Sigmoid colon (tissue), 6 donors: ENCODE measurements at regions not wholly inside any gene's neighbourhood (a gene's known extent, or its start where the extent isn't known, plus 50 kb on each side); places are given as distances from the start of the nearest gene placed in this dataset.
A peak's percentile ranks its signal among the peaks of the same experiment; 100 is the strongest.

Experiments used
- DNase-seq: peaks from one replicate; pipeline ENCODE4 v3.0.0-alpha.2; 2019
- H3K27ac ChIP-seq, 4 donors: fragments of 200-600 bp; sonication (generic); one replicate each; pipeline ENCODE4 v1.5.1; 2016 to 2019; ENCODE audit warnings: mild to moderate bottlenecking in 1 of 4
- H3K27me3 ChIP-seq, 3 donors: fragments of 200-600 bp; sonication (generic); one replicate each; pipeline ENCODE4 v1.5.1; 2019; ENCODE audit warnings: mild to moderate bottlenecking in 1 of 3
- H3K36me3 ChIP-seq, 4 donors: fragments of 200-600 bp; sonication (generic); one replicate each; pipeline ENCODE4 v1.5.1; 2016 to 2019
- H3K4me1 ChIP-seq, 4 donors: fragments of 200-600 bp; sonication (generic); one replicate each; pipeline ENCODE4 v1.5.1; 2017 to 2019
- H3K4me3 ChIP-seq, 4 donors: fragments of 200-600 bp; sonication (generic); one replicate each; pipeline ENCODE4 v1.5.1; 2017 to 2019; ENCODE audit warnings: mild to moderate bottlenecking in 2 of 4, moderate library complexity in 1 of 4
- H3K9me3 ChIP-seq, 4 donors: fragments of 200-600 bp in 3 of 4; sonication (generic) in 3 of 4; one replicate each; pipeline versions ENCODE4 v1.5.1 to v1.6.1; 2013 to 2019
- CTCF ChIP-seq, 4 experiments: fragments of 450-650 bp in 3 of 4; fragments of 200-600 bp in 1 of 4; IDR thresholded peaks; one replicate each; pipeline ENCODE4 v1.5.1; 2016 to 2019; ENCODE audit warnings: antibody characterized with exemption in 4 of 4, mild to moderate bottlenecking in 3 of 4, moderate library complexity in 2 of 4
- EP300 ChIP-seq, 4 donors: sonication (generic); formaldehyde crosslinking; IDR thresholded peaks; one replicate each; pipeline ENCODE4 v1.6.1; 2017; ENCODE audit warnings: antibody characterized with exemption in 4 of 4
- POLR2A ChIP-seq, 2 donors: fragments of 450-650 bp; IDR thresholded peaks; one replicate each; pipeline ENCODE4 v1.6.1; 2016; ENCODE audit warnings: antibody characterized with exemption in 2 of 2, mild to moderate bottlenecking in 2 of 2, moderate library complexity in 2 of 2
- POLR2AphosphoS5 ChIP-seq, 4 donors: sonication (generic); formaldehyde crosslinking; IDR thresholded peaks; one replicate each; pipeline ENCODE4 v1.6.1; 2017; ENCODE audit warnings: antibody characterized with exemption in 4 of 4
- WGBS, 2 donors: extraction: QIAGEN DNeasy Blood & Tissue Kit; methylation state at CpG; one replicate each; pipeline ENCODE4 v1.1.7; 2013; 5-methylcytosine and 5-hydroxymethylcytosine counted together
- intact Hi-C: fragments of 100-400 bp; cut with DNase I; formaldehyde crosslinking; loops from one replicate; pipeline ENCODE4 v1.15.1; 2023
- donor health status: healthy with polysubstance abuse.
- donor health status: healthy.

- no peak overlapping the region for H3K27ac ChIP-seq
- intact Hi-C loops, result loop anchor here (5.0 kb wide), 1 partner anchor 87 kb away; the partner anchor contains the start of gene GEMIN8
- no peaks in the 10 kb centered on the region for H3K9me3 ChIP-seq
- H3K4me1 ChIP-seq, result peaks cover 0 to 17% (median 2%) of the 10 kb centered on the region in 4 donors
- WGBS, 2 donors, result 19 to 40% methylated on average over 6 of the region's 6 CpGs
- DNase-seq, result no peak
- no peaks in the 10 kb centered on the region for H3K36me3 ChIP-seq
- no peak overlapping the region for H3K4me3 ChIP-seq
- TF ChIP-seq CTCF (IDR thresholded peaks at IDR 0.05) (no peak), EP300 (IDR thresholded peaks at IDR 0.05) (no peak), POLR2AphosphoS5 (IDR thresholded peaks at IDR 0.05) (no peak), POLR2A (IDR thresholded peaks at IDR 0.05) (no peak)
- peaks cover 10 to 20% (median 13%) of the 10 kb centered on the region in 3 donors for H3K27me3 ChIP-seq
These were observed 89.7 kb downstream of the GEMIN8 start for GRCh38 chrX:13939741-13940597.

- TF ChIP-seq POLR2A (IDR thresholded peaks at IDR 0.05), result no peak
- TF ChIP-seq POLR2AphosphoS5 (IDR thresholded peaks at IDR 0.05), result no peak
- no peak for TF ChIP-seq CTCF (IDR thresholded peaks at IDR 0.05)
- TF ChIP-seq EP300 (IDR thresholded peaks at IDR 0.05), result no peak
- intact Hi-C loops, result loop anchor here (5.0 kb wide), 1 partner anchor 88 kb away; the partner anchor contains the start of gene GEMIN8
- peak overlapping the region; percentile 17 to 54 (median 48) for H3K4me3 ChIP-seq
- 19 to 29% methylated on average over 29 of the region's 29 CpGs for WGBS, 2 donors
- H3K36me3 ChIP-seq, result no peaks in the 10 kb centered on the region
- H3K27ac ChIP-seq, result peak overlapping the region in 1 of 4 donors; percentile 8
- peaks cover 10 to 20% (median 13%) of the 10 kb centered on the region in 3 donors for H3K27me3 ChIP-seq
- no peak for DNase-seq
- no peaks in the 10 kb centered on the region for H3K9me3 ChIP-seq
- H3K4me1 ChIP-seq, result peaks cover 0 to 17% (median 2%) of the 10 kb centered on the region in 4 donors
These were observed 90.7 kb downstream of the GEMIN8 start for GRCh38 chrX:13938829-13939530.

GRCh38 chrX:13938051-13938828, 91.5 kb downstream of the GEMIN8 start:
- peak overlapping the region; percentile 17 to 54 (median 48) for H3K4me3 ChIP-seq
- TF ChIP-seq POLR2A (IDR thresholded peaks at IDR 0.05), result no peak
- no peak for TF ChIP-seq POLR2AphosphoS5 (IDR thresholded peaks at IDR 0.05)
- TF ChIP-seq EP300 (IDR thresholded peaks at IDR 0.05), result no peak
- no peak for TF ChIP-seq CTCF (IDR thresholded peaks at IDR 0.05)
- H3K4me1 ChIP-seq, result peaks cover 0 to 17% (median 2%) of the 10 kb centered on the region in 4 donors
- DNase-seq, result no peak
- peak overlapping the region in 3 of 4 donors; percentile 8 to 29 (median 10) for H3K27ac ChIP-seq
- no peaks in the 10 kb centered on the region for H3K36me3 ChIP-seq
- no peaks in the 10 kb centered on the region for H3K9me3 ChIP-seq
- peaks cover 10 to 20% (median 13%) of the 10 kb centered on the region in 3 donors for H3K27me3 ChIP-seq
- intact Hi-C loops, result loop anchor here (5.0 kb wide), 1 partner anchor 89 kb away; the partner anchor contains the start of gene GEMIN8
- 0 to 1% methylated on average over 91 of the region's 91 CpGs for WGBS, 2 donors

- H3K27me3 ChIP-seq, result peaks cover 10 to 20% (median 13%) of the 10 kb centered on the region in 3 donors
- peak overlapping the region in 2 of 4 donors; percentile 10 to 29 for H3K27ac ChIP-seq
- no peak for DNase-seq
- no peaks in the 10 kb centered on the region for H3K36me3 ChIP-seq
- peaks cover 0 to 17% (median 2%) of the 10 kb centered on the region in 4 donors for H3K4me1 ChIP-seq
- H3K9me3 ChIP-seq, result no peaks in the 10 kb centered on the region
- H3K4me3 ChIP-seq, result peak overlapping the region; percentile 17 to 54 (median 48)
- intact Hi-C loops, result loop anchor here (5.0 kb wide), 1 partner anchor 90 kb away; the partner anchor contains the start of gene GEMIN8
- 11 to 16% methylated on average over 27 of the region's 27 CpGs for WGBS, 2 donors
- no peak for TF ChIP-seq POLR2A (IDR thresholded peaks at IDR 0.05)
- TF ChIP-seq CTCF (IDR thresholded peaks at IDR 0.05), result no peak
- TF ChIP-seq EP300 (IDR thresholded peaks at IDR 0.05), result no peak
- TF ChIP-seq POLR2AphosphoS5 (IDR thresholded peaks at IDR 0.05), result no peak
These were observed 92.2 kb downstream of the GEMIN8 start for GRCh38 chrX:13937370-13938050.
